ENCODE measurements at regions not wholly inside any gene's neighbourhood (a gene's known extent, or its start where the extent isn't known, plus 50 kb on each side); places are given as distances from the start of the nearest gene placed in this dataset.

DNA sequence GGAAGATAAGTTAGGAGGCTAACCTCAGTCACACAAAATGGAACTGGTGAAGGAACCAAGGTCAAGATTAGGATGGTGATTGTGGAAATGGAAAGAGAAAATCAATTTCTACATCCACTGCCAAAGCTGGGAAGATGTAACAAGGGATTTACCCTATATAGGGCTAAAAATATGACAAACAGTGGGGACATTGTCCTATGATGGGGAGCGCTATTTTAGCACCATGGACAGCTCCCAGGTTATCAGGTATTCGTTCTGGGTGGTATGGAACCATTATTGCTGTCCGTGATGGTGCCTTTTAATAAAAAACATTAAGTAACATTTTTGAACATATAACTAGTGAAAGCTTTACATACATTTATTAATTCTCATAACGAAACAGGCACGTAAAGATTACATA, 124.0 kb downstream of the NDUFA12 start:
- H3K4me1 ChIP-seq (ENCODE audit: low read length), result peaks cover 3% of the 10 kb centered on the region; the same call in 1 of the 2 replicates
- no peak overlapping the region for H3K4me3 ChIP-seq (ENCODE audit: low read length)
- H4K20me1 ChIP-seq (ENCODE audit: insufficient read depth, low read length), result no peaks in the 10 kb centered on the region
- H3K4me2 ChIP-seq (ENCODE audit: low read depth, low read length), result no peak overlapping the region
- H3K27me3 ChIP-seq (replicated peaks; ENCODE audit: insufficient read depth, low read length), result no peaks in the 10 kb centered on the region
- no peaks in the 10 kb centered on the region for H3K79me2 ChIP-seq (ENCODE audit: low read length)
- TF ChIP-seq, protein P1, sequence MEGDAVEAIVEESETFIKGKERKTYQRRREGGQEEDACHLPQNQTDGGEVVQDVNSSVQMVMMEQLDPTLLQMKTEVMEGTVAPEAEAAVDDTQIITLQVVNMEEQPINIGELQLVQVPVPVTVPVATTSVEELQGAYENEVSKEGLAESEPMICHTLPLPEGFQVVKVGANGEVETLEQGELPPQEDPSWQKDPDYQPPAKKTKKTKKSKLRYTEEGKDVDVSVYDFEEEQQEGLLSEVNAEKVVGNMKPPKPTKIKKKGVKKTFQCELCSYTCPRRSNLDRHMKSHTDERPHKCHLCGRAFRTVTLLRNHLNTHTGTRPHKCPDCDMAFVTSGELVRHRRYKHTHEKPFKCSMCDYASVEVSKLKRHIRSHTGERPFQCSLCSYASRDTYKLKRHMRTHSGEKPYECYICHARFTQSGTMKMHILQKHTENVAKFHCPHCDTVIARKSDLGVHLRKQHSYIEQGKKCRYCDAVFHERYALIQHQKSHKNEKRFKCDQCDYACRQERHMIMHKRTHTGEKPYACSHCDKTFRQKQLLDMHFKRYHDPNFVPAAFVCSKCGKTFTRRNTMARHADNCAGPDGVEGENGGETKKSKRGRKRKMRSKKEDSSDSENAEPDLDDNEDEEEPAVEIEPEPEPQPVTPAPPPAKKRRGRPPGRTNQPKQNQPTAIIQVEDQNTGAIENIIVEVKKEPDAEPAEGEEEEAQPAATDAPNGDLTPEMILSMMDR (IDR thresholded peaks at IDR 0.05; ENCODE audit: low read length), result no peak
- TF ChIP-seq EZH2 (optimal IDR thresholded peaks at IDR 0.05; ENCODE audit: low read depth, low read length) (no peak), EZH2phosphoT487 (IDR thresholded peaks at IDR 0.05; ENCODE audit: low read length) (no peak)
- H3F3A ChIP-seq (ENCODE audit: insufficient read depth, low read length), result no peaks in the 10 kb centered on the region
- no peaks in the 10 kb centered on the region for H3K36me3 ChIP-seq (replicated peaks; ENCODE audit: insufficient read depth, low read length)
- H2AFZ ChIP-seq (ENCODE audit: low read length), result no peak overlapping the region
- H3K9me2 ChIP-seq (replicated peaks; ENCODE audit: insufficient read depth, low read length), result no peaks in the 10 kb centered on the region
- no peak overlapping the region for H3K9ac ChIP-seq (ENCODE audit: low read length)
- no peak for DNase-seq
- no peaks in the 10 kb centered on the region for H3K9me3 ChIP-seq (replicated peaks; ENCODE audit: insufficient read depth, low read length)
- no peak overlapping the region for H3K27ac ChIP-seq (ENCODE audit: low read length)

DNA sequence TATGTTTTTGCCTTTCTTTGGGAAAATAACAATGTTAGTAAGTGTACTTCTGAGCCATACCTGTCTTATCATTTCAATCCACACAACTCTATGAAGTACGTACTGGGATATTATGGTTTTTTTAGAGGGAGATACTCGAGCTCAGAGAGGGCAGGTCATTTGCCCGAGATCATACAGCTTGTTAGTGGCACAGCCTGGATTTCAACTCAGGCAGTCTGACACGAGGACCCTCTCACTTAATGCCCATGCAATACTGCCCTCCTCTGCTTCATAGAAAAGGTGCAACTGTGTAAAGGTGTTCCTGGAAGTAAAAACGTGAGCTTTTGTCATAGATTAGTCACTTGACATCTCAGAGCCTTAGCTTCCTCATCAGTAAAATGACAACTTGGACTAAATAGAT, 128.0 kb downstream of the NDUFA12 start:
- peaks cover 27% of the 10 kb centered on the region for H3K79me2 ChIP-seq (ENCODE audit: low read length)
- no peak overlapping the region for H3K27ac ChIP-seq (ENCODE audit: low read length)
- H3F3A ChIP-seq (ENCODE audit: insufficient read depth, low read length), result no peaks in the 10 kb centered on the region
- H3K4me3 ChIP-seq (ENCODE audit: low read length), result no peak overlapping the region
- TF ChIP-seq, protein P1 (IDR thresholded peaks at IDR 0.05; ENCODE audit: low read length), result peak; percentile 71
- TF ChIP-seq EZH2phosphoT487 (IDR thresholded peaks at IDR 0.05; ENCODE audit: low read length) (no peak), EZH2 (optimal IDR thresholded peaks at IDR 0.05; ENCODE audit: low read depth, low read length) (no peak)
- no peak overlapping the region for H3K4me2 ChIP-seq (ENCODE audit: low read depth, low read length)
- H3K4me1 ChIP-seq (ENCODE audit: low read length), result peaks cover 10% of the 10 kb centered on the region; the same call in 1 of the 2 replicates
- H3K9me3 ChIP-seq (replicated peaks; ENCODE audit: insufficient read depth, low read length), result no peaks in the 10 kb centered on the region
- no peak overlapping the region for H3K9ac ChIP-seq (ENCODE audit: low read length)
- no peak overlapping the region for H2AFZ ChIP-seq (ENCODE audit: low read length)
- H3K27me3 ChIP-seq (replicated peaks; ENCODE audit: insufficient read depth, low read length), result no peaks in the 10 kb centered on the region
- H3K36me3 ChIP-seq (replicated peaks; ENCODE audit: insufficient read depth, low read length), result no peaks in the 10 kb centered on the region
- peak; percentile 73 for DNase-seq
- H4K20me1 ChIP-seq (ENCODE audit: insufficient read depth, low read length), result no peaks in the 10 kb centered on the region
- H3K9me2 ChIP-seq (replicated peaks; ENCODE audit: insufficient read depth, low read length), result no peaks in the 10 kb centered on the region

DNA sequence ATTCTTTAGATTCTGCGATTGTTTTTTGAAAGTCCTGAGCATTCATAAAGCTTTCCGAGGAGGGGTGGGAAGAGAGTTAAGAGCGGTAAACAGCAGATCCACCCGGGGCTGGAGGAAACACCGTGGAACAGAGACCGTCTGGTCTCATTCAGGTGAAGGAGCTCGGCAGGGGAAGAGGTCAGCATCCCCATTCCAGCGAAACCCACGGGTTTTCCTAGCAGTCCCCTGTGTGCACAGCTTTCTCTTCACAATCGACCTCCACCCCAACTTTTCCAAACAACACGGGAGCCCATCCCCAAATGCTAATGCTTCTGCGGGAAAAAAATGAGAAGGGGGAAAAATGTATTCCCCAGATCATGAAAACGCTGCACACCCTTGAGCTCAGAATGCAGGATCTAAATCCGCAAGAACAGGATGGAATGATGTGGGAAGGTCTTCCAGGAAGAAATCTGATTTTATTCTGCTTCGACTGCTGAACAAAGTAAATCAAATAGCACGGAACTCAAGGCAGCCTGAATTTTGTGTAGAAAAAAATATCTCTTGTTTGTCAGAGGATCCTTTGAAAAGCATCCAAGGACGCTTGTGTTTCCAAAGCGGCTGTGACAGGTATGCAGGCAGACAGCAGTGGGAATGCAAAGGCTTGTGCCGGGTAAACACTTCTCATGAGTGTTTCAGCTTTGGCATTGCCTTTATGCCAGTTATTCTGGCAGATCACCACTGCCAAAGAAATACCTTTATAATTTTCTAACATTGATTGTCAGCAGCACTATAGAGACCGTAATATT, 128.8 kb downstream of the NDUFA12 start:
- Histone ChIP-seq H2AFZ (ENCODE audit: low read length) (no peak overlapping the region), H3K4me3 (ENCODE audit: low read length) (no peak overlapping the region), H3K27ac (ENCODE audit: low read length) (no peak overlapping the region), H3K27me3 (replicated peaks; ENCODE audit: insufficient read depth, low read length) (no peaks in the 10 kb centered on the region), H3K4me2 (ENCODE audit: low read depth, low read length) (no peak overlapping the region), H3F3A (ENCODE audit: insufficient read depth, low read length) (no peaks in the 10 kb centered on the region), H3K4me1 (ENCODE audit: low read length) (peaks cover 10% of the 10 kb centered on the region; the same call in 1 of the 2 replicates), H4K20me1 (ENCODE audit: insufficient read depth, low read length) (no peaks in the 10 kb centered on the region), H3K9me2 (replicated peaks; ENCODE audit: insufficient read depth, low read length) (no peaks in the 10 kb centered on the region), H3K36me3 (replicated peaks; ENCODE audit: insufficient read depth, low read length) (no peaks in the 10 kb centered on the region), H3K9ac (ENCODE audit: low read length) (no peak overlapping the region), H3K9me3 (replicated peaks; ENCODE audit: insufficient read depth, low read length) (no peaks in the 10 kb centered on the region), H3K79me2 (ENCODE audit: low read length) (peaks cover 32% of the 10 kb centered on the region)
- DNase-seq, result no peak
- no peak for TF ChIP-seq EZH2 (optimal IDR thresholded peaks at IDR 0.05; ENCODE audit: low read depth, low read length)
- TF ChIP-seq, protein P1 (IDR thresholded peaks at IDR 0.05; ENCODE audit: low read length), result no peak
- no peak for TF ChIP-seq EZH2phosphoT487 (IDR thresholded peaks at IDR 0.05; ENCODE audit: low read length)
